Parathyroid adenoma (tissue), 2 donors: ENCODE measurements at regions not wholly inside any gene's neighbourhood (a gene's known extent, or its start where the extent isn't known, plus 50 kb on each side); places are given as distances from the start of the nearest gene placed in this dataset.

ENCODE experiments used
- H2AFZ ChIP-seq: fragments of 300-600 bp; sonication (generic); one replicate; pipeline ENCODE4 v1.7.0; 2017; ENCODE audit warnings: antibody characterized with exemption, mild to moderate bottlenecking
- H3K27ac ChIP-seq: fragments of 300-600 bp; sonication (generic); one replicate; pipeline ENCODE4 v1.7.0; 2017
- H3K27me3 ChIP-seq: fragments of 300-600 bp; sonication (generic); one replicate; pipeline ENCODE4 v1.7.0; 2017; ENCODE audit warnings: low read length; ENCODE audit not compliant: control insufficient read depth, insufficient read depth
- H3K36me3 ChIP-seq: fragments of 300-600 bp; sonication (generic); one replicate; pipeline ENCODE4 v1.7.0; 2017; ENCODE audit warnings: low read length; ENCODE audit not compliant: control insufficient read depth, insufficient read depth
- H3K4me1 ChIP-seq: fragments of 300-600 bp; sonication (generic); one replicate; pipeline ENCODE4 v1.7.0; 2017; ENCODE audit warnings: control low read depth
- H3K4me2 ChIP-seq: fragments of 300-600 bp; sonication (generic); one replicate; pipeline ENCODE4 v1.7.0; 2017; ENCODE audit warnings: low read length
- H3K4me3 ChIP-seq: fragments of 300-600 bp; sonication (generic); one replicate; pipeline ENCODE4 v1.7.0; 2017; ENCODE audit warnings: low read depth, low read length
- H3K79me2 ChIP-seq: fragments of 300-600 bp; sonication (generic); one replicate; pipeline ENCODE4 v1.7.0; 2017; ENCODE audit warnings: control low read depth
- H3K9ac ChIP-seq: fragments of 300-600 bp; sonication (generic); one replicate; pipeline ENCODE4 v1.7.0; 2017; ENCODE audit warnings: mild to moderate bottlenecking
- H3K9me3 ChIP-seq: fragments of 300-600 bp; sonication (generic); one replicate; pipeline ENCODE4 v1.7.0; 2017; ENCODE audit warnings: low read length; ENCODE audit not compliant: control insufficient read depth
- TF ChIP-seq, protein P1 (sequence below): fragments of 300-600 bp; sonication (generic); IDR thresholded peaks from one replicate; pipeline ENCODE4 v1.7.0; 2017; ENCODE audit warnings: antibody characterized with exemption, mild to moderate bottlenecking
- donor health status: primary hyperparathyroidism.

DNA sequence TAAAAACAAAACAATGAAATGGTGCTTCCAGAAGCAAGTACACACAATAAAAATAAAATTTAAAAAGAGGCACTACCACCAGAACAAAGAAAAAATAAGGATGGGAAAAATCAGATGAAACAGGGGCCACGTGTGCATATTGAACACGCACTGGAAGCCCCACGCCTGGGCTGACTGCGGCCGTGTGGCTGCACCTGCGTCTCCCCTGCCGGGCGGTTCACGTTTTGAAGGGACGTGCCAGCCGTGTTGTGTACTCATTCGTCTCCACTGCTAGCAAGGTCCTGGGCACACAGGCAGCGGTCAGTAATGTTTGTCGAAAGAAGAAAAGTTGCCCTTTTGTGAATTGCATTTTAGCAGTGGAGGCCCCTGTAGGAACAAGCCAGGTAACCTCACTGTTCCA, 255.9 kb upstream of the RNF32 start:
- Histone ChIP-seq H3K4me1 (no peaks in the 10 kb centered on the region), H3K27me3 (no peaks in the 10 kb centered on the region), H3K79me2 (no peaks in the 10 kb centered on the region), H2AFZ (no peak overlapping the region), H3K36me3 (no peaks in the 10 kb centered on the region), H3K9ac (no peak overlapping the region), H3K4me3 (no peak overlapping the region), H3K27ac (no peak overlapping the region), H3K9me3 (no peaks in the 10 kb centered on the region), H3K4me2 (no peak overlapping the region)
- TF ChIP-seq, protein P1, sequence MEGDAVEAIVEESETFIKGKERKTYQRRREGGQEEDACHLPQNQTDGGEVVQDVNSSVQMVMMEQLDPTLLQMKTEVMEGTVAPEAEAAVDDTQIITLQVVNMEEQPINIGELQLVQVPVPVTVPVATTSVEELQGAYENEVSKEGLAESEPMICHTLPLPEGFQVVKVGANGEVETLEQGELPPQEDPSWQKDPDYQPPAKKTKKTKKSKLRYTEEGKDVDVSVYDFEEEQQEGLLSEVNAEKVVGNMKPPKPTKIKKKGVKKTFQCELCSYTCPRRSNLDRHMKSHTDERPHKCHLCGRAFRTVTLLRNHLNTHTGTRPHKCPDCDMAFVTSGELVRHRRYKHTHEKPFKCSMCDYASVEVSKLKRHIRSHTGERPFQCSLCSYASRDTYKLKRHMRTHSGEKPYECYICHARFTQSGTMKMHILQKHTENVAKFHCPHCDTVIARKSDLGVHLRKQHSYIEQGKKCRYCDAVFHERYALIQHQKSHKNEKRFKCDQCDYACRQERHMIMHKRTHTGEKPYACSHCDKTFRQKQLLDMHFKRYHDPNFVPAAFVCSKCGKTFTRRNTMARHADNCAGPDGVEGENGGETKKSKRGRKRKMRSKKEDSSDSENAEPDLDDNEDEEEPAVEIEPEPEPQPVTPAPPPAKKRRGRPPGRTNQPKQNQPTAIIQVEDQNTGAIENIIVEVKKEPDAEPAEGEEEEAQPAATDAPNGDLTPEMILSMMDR = no peak

DNA sequence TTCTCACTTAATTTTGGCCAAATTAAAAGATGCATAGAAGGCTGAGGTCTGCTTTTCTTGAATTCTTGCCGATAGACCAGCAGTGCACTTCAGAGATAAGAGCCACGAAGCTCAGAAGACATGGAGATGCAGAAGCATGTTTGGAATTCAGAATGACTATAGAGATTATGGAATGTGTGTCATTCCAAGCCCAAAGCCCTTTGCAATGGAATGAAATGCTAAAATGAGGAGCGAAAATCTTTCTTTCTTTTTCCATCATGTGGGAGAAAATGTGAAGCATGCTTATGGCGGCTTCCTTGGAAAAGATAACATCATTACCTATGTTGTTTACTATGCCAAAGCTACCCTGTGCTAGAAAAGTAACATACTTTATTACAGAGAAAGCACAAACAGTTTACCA, 257.0 kb upstream of the RNF32 start:
- H3K27me3 ChIP-seq = no peaks in the 10 kb centered on the region
- H3K27ac ChIP-seq = no peak overlapping the region
- no peaks in the 10 kb centered on the region for H3K79me2 ChIP-seq
- H3K4me3 ChIP-seq = no peak overlapping the region
- H3K9me3 ChIP-seq = no peaks in the 10 kb centered on the region
- no peak overlapping the region for H3K4me2 ChIP-seq
- TF ChIP-seq, protein P1 = no peak
- no peak overlapping the region for H2AFZ ChIP-seq
- no peaks in the 10 kb centered on the region for H3K4me1 ChIP-seq
- H3K36me3 ChIP-seq = no peaks in the 10 kb centered on the region
- H3K9ac ChIP-seq = no peak overlapping the region

DNA sequence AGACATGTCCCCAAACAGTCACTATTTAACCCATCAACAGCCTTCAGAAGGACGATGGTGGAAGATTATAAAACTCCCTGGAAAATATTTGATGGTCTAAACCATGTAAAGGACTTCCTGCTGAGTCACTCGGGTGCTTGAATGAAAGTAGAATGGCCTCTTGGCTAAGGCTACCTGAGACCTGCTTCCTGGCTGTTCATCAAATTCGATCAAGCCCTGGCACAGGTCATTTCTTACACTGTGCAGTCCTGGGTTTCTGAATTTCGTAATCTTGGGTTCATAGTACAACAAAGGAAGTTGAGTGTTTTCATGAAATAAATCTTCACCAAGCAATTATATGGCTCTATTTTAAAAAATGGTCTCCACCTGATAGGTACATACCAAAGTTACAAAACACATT, 260.3 kb upstream of the RNF32 start:
- Histone ChIP-seq H2AFZ (no peak overlapping the region), H3K4me1 (no peaks in the 10 kb centered on the region), H3K4me3 (no peak overlapping the region), H3K79me2 (no peaks in the 10 kb centered on the region), H3K27me3 (no peaks in the 10 kb centered on the region), H3K27ac (no peak overlapping the region), H3K9ac (no peak overlapping the region), H3K4me2 (no peak overlapping the region), H3K9me3 (no peaks in the 10 kb centered on the region), H3K36me3 (no peaks in the 10 kb centered on the region)
- TF ChIP-seq, protein P1 = no peak

DNA sequence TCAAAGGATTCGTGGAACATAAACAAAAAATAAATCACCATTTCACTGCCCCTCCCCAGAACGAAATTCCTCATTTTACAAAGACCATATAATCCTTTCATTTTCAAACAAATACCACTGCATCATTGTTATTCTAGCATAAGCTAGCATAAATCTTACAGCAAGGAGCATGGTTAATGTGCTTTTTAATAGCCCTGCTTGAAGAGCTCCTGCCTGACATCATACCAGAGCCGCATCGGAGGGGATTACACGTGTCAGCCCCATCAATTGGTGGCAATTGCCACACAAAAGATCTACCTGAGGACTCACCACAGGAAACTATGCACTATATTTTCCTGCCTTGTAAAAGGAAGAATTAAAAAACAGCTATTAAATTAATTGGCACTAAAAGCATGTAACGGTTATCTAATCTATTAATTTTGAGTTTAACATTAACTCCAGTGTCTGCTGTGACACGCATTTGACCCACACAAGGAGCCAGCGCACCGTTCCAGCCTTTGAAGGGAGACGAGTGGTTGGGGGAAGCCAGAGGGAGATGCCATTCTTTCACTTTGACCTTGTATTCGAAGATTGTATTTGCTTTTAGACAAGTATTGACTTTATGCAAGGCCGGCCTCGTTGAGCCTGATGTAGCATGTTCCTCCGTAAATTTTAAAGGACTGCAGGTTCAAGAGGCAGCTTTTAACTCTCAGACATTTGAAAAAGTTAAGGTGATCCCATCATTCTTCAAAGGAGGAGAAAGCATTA, 261.1 kb upstream of the RNF32 start:
- H3K27me3 ChIP-seq = no peaks in the 10 kb centered on the region

More for the DNA sequence above, 261.1 kb upstream of the RNF32 start:
- Histone ChIP-seq H3K27ac (no peak overlapping the region), H3K79me2 (no peaks in the 10 kb centered on the region), H3K4me3 (no peak overlapping the region), H3K9me3 (no peaks in the 10 kb centered on the region), H3K36me3 (no peaks in the 10 kb centered on the region), H3K4me1 (no peaks in the 10 kb centered on the region), H3K4me2 (no peak overlapping the region), H3K9ac (no peak overlapping the region), H2AFZ (no peak overlapping the region)
- TF ChIP-seq, protein P1 = no peak
